HG03378 (cell line): ENCODE measurements at regions not wholly inside any gene's neighbourhood (a gene's known extent, or its start where the extent isn't known, plus 50 kb on each side); places are given as distances from the start of the nearest gene placed in this dataset.

Experiments
- ATAC-seq: cut with Tn5 transposase; IDR thresholded peaks from one replicate; pipeline ENCODE4 v1.9.1; 2021; ENCODE audit warnings: mild to moderate bottlenecking, moderate library complexity; ENCODE audit not compliant: unreplicated experiment

GRCh38 chr5:174282391-174282790 is 236.9 kb downstream of the NSG2 start:
- ATAC-seq, result no peak

- no peak for ATAC-seq
Observed at GRCh38 chr5:174283211-174284005, 237.9 kb downstream of the NSG2 start.

DNA sequence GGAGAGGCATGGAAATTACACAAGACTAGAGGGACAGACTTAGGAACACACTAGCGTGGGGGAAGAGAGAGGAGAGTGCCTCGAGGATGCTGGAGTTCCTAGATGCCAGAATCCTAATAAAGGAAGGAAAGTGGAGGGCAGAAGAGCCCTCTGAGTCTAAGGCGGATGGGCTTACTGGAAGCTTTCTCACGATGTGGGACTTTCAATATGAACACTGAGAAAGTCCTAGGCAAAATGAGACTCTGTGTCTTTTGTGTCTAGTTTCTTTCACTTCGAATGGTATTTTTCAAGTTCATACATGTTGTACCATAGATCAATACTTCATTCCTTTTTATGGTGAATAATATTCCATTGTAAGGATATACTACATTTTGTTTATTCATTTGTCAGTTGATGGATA is 239.4 kb downstream of the NSG2 start:
- no peak for ATAC-seq

GRCh38 chr5:174287761-174288160 is 242.3 kb downstream of the NSG2 start:
- no peak for ATAC-seq

GRCh38 chr5:174288439-174288838 is 242.9 kb downstream of the NSG2 start:
- no peak for ATAC-seq

DNA sequence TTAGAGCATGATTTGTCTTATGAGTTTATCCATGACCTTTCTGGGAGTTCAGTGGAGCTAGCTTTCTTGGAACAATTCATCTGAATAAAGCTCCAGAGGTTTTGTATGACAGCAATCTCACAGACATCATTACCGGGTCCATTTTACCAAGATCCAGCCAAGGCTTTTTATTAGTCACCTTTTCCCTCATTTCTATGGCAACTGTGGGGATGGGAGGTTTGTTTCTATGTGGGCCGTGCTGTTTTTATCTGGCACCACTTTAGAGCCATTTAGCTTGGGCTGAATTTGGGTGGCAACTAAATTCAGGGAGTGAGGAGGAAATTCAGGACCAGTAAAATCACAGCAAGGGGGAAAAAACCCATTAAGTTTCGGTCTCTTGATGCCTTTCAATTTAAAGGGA is 245.7 kb downstream of the NSG2 start:
- ATAC-seq, result no peak

- ATAC-seq, result no peak
Observed at GRCh38 chr5:174292348-174292747, 246.8 kb downstream of the NSG2 start.

GRCh38 chr5:174293006-174293405 is 247.5 kb downstream of the NSG2 start:
- ATAC-seq, result no peak

DNA sequence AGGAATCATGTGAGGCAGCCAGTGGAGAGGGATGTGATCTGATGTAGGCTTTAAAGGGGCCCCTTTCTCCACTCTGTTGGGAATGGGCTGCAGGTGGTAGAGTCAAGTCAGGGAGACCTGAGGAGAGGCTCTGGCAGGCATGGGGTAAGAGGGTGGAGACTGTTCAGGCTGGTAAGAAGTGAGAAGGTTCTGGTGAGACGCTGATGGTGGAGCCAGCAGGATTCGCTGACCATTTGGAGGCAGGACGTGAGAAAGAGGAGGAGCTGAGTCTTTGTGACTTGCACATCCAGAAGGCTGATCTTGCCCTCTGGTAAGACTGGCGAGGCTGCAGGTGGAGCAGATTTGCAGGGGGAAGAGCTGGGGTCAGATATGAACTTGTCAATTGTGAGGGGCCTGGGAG is 248.0 kb downstream of the NSG2 start:
- no peak for ATAC-seq

DNA sequence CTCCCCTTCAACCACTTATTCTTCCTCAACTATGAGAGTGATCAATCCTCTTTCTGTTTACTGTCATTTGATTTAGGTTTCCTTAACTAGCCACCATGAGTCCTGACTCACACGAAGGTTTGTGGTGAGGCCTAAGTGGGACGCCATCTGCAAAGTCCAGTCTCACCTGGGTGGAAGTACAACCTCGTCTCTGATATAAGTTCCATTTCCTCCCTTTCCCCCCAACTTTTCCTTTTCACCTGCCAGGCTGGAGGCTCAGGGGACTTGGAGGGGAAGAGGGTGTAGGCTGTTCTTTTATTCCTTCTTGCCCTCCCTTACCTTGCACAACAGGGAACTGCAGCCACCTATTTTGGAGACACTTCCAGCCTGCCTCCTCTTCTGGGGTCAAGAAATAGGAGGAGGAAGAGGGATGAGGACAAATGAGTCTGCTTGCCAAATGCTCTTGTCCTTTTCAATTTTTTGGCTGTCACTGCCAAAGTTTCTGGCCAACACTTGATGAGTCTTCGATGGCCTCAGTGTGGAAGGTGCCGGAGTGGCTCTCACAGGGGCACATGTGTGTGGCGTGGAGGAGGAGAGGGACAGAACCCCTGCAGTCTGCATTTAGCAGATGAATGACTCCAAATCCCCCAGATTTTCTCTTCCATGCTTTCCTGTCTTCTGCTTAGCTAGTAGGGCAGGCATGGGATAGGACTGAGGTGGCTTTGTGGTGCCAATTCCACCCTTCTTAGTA is 249.6 kb downstream of the NSG2 start:
- ATAC-seq, result no peak

DNA sequence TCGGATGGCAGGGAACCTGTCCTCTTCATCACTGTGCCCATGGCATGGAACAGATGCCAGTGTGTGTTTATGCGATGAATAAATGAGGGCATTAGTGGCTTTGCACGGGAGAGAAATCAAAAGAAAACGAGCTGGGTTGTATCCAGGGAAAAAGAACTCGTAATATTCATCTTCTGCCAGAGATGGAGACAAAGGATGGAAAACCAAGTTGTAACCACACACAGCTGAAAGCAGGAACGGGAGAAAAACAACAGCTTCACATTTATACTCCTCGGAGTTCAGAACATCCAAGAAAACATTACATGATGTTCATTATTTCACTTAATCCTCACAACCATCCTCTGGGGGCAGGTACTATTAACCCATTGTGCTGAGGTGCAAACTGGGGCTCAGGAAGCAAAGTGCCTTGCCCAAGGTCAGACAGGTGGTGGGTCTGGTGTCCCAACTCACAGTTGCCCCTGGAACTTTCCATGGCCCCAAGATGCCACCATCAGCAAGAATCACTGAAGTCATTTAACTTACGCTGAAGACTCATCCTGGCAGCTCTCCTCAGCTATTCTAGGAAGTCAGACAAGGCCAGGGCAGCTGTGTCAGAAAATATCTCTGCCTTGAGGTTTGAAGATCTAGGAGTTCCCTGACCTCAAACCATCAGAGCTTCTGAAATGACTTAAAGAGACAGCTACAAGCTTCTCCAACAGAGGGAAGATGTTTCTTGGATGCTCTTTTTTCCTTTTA is 250.4 kb downstream of the NSG2 start:
- ATAC-seq, result no peak

DNA sequence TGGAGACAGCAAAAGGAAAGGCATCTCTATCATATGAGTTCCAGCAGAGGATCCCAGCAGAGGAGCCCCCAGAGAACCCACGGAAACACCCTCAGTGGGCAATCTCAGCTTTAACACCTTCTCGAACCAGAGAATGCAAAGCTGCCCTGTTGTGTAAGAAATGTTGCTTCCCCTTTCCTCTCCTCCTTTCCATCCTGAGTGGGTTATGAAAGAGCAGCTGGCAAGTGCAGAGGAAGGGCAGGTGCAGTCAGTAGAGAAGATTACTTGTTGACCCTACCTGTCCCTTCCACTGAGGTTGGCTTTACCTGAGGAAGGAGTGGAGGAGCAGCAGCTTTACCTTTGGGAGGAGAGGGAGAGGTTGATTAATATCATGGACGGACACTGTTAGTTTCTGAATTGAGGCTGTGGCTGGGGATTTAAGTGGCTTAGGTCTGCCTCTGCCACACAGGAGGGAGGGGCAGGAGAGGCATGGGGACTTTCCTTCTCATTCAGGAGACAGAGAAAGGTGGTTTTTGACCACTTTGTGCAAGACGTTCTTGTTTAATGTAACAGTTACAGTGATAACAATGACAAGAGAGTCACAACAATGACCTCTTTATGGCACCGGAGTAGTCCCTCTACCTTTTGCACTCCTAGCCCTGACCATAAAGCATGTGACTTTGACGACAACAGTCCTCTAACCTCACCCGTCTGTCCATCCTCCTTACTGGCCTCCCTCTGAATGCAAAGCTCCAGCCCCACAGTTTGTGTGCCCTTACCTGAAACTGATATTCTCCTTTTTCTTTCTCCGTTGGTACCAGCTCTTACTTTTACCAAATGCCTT is 254.8 kb downstream of the NSG2 start:
- no peak for ATAC-seq

- ATAC-seq, result no peak
Observed at GRCh38 chr5:174300941-174301761, 255.6 kb downstream of the NSG2 start.

DNA sequence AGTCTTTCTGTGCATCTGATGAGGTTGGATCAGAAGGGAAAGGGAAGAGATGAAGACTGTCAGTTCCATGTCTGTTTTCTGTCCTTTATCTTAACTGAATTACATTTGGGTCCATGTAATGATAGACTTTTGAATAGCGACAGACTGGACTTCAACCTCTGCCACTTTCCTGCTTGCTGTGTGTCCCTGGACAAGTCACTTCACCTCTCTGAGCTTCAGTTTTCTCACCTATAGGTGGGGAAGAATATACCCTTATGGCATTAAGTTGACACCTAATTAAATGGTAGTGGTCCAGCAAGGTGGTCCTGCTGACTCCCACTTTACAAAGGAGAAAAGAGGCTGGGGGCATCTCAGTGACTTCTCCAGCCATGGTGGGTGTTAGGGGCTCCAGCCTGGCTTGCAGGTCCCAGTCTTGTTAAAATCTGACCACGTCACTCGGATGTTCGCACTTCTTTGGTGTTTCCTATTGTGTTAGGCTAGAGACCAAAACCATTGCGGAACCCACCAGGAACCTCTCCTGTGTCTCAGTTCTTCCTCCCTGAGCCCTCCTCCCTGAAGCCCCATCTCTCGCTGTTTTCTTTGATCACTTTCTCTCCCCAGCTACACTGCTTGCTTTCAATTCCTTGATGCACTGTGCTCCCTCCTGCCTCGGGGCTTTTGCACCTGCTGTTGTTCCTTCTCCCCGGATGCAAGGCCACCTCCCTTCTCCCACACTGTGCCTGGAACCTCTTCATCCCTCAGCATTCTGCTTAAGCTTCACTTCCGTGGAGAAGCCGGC is 256.5 kb downstream of the NSG2 start:
- no peak for ATAC-seq

- no peak for ATAC-seq
Observed at GRCh38 chr5:174303035-174303434, 257.5 kb downstream of the NSG2 start.

- ATAC-seq, result no peak
Observed at GRCh38 chr5:174303437-174304045, 258.0 kb downstream of the NSG2 start.

- no peak for ATAC-seq
Observed at GRCh38 chr5:174305241-174305681, 259.8 kb downstream of the NSG2 start.

DNA sequence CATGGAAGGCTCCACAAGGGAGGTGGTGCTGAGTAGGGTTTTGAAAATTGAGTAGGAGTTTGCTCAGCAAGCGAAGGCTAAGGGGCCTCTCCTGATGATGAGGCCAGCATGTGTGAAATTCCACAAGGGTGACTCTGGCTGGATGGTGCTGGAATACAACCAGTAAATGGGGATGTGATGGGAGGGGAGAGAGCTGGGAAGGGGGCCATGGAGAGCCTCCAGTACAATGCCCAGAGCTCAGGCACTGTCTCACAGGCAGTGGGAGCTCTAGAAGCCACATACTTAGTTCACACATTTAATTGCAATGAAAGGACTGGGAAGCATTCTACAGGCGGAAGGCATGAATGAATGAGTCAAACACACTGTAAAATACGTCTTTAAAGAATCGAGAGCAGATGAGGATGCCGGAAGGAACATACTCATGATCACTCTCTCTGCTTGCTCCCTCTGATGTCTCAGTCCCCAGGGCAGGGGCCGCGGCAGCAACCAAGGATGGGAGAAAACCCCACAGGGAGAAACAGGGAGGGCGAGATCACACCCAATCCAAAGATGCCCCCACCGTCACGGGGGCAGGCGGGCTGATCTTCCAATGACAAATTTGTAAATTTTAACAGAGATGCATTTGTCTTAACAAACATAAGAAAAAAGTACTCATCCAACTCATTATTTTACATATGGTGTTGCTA is 261.0 kb downstream of the NSG2 start:
- ATAC-seq, result no peak
